Effector memory CD4-positive, alpha-beta T cell (primary cell): ENCODE measurements at regions not wholly inside any gene's neighbourhood (a gene's known extent, or its start where the extent isn't known, plus 50 kb on each side); places are given as distances from the start of the nearest gene placed in this dataset.

Source experiments
- DNase-seq, 3 donors: peaks; one replicate each; pipeline ENCODE4 v3.0.0-alpha.2; 2020
- H3K27ac ChIP-seq: 2 replicates; pipeline ENCODE4 v1.7.0; 2013; ENCODE audit warnings: mild to moderate bottlenecking, low read length, moderate library complexity; ENCODE audit not compliant: insufficient read depth, poor library complexity, severe bottlenecking
- H3K27me3 ChIP-seq: replicated peaks from 2 replicates; pipeline ENCODE4 v1.7.0; 2013; ENCODE audit warnings: mild to moderate bottlenecking, low read length; ENCODE audit not compliant: insufficient read depth, control insufficient read depth, poor library complexity, severe bottlenecking
- H3K36me3 ChIP-seq: 2 replicates; pipeline ENCODE4 v1.7.0; 2013; ENCODE audit warnings: mild to moderate bottlenecking, low read length, moderate library complexity; ENCODE audit not compliant: control insufficient read depth, insufficient read depth
- H3K4me1 ChIP-seq: 2 replicates; pipeline ENCODE4 v1.7.0; 2013; ENCODE audit warnings: low read length, mild to moderate bottlenecking; ENCODE audit not compliant: control insufficient read depth, insufficient read depth, poor library complexity, severe bottlenecking
- H3K4me3 ChIP-seq: 2 replicates; pipeline ENCODE4 v1.7.0; 2013; ENCODE audit warnings: low read length, low read depth, mild to moderate bottlenecking; ENCODE audit not compliant: insufficient read depth, poor library complexity, severe bottlenecking
- H3K9me3 ChIP-seq: 2 replicates; pipeline ENCODE4 v1.7.0; 2013; ENCODE audit warnings: mild to moderate bottlenecking, low read length, moderate library complexity; ENCODE audit not compliant: control insufficient read depth

GRCh38 chr14:66206554-66206953, 279.6 kb upstream of the CCDC196 start:
- no peak for DNase-seq
- no peak overlapping the region for H3K27ac ChIP-seq
- H3K4me1 ChIP-seq: no peaks in the 10 kb centered on the region

DNA sequence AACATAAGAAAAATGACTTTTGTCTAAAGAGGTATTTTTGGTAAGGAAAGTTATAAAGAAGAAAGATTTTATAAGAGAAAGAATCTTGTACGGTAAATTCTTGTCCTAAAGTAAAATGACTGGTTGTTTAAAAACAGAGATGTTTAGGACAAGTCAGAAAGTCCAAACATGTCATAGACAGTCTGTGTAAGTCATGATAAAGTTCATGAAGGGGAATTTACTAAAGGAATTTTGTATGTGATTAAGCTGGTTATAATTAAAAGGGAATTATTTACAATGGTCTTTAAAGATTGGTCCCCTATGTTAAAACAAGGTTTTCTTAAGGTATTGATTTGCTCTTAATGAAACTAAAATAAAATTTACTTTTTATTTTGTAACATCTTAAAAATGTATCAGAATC, 269.4 kb upstream of the CCDC196 start:
- no peak for DNase-seq
- no peak overlapping the region for H3K27ac ChIP-seq
- no peaks in the 10 kb centered on the region for H3K4me1 ChIP-seq
- peaks cover 2% of the 10 kb centered on the region for H3K27me3 ChIP-seq
- H3K4me3 ChIP-seq: no peak overlapping the region
- no peaks in the 10 kb centered on the region for H3K36me3 ChIP-seq
- no peaks in the 10 kb centered on the region for H3K9me3 ChIP-seq

More at GRCh38 chr14:66206554-66206953, 279.6 kb upstream of the CCDC196 start:
- Histone ChIP-seq H3K4me3 (no peak overlapping the region), H3K36me3 (no peaks in the 10 kb centered on the region), H3K9me3 (peaks cover 5% of the 10 kb centered on the region), H3K27me3 (no peaks in the 10 kb centered on the region)

GRCh38 chr14:66219886-66220285, 266.3 kb upstream of the CCDC196 start:
- no peak overlapping the region for H3K27ac ChIP-seq
- DNase-seq: no peak
- H3K4me3 ChIP-seq: no peak overlapping the region
- no peaks in the 10 kb centered on the region for H3K36me3 ChIP-seq
- peaks cover 2% of the 10 kb centered on the region for H3K27me3 ChIP-seq
- no peaks in the 10 kb centered on the region for H3K4me1 ChIP-seq
- H3K9me3 ChIP-seq: no peaks in the 10 kb centered on the region

DNA sequence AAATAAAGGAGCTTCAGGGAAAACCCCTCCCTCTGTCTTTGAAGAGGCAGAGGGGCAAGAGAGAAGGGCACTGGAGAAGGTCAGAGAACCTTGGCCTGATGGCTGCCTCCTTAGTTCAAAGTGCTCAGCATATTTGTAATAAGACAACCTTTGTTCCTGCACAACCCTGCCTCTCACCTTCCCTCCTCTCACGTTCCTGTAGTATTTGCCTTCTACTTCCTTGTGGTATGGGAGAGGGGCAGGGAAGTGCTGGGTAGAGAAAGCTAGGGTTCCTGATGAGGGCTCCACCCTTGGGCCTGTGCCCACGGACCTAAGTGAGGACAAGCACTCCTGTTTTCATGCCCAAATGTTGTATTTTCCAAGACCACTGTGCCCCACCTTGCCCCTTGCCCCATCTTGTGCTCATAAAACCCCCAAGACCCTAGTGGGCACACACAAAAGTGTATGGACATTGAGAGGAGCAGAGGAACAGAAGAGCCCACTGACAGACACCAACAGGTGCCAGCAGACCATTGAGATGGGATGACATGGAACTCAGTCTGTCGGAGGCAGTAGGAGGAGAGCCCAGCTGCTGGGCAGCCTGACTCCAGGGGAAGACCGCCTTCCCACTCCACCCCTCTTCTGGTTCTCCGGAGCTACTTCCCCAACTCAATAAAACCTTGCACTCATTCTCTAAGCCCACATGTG, 261.5 kb upstream of the CCDC196 start:
- Histone ChIP-seq H3K27ac (no peak overlapping the region), H3K36me3 (no peaks in the 10 kb centered on the region), H3K9me3 (no peaks in the 10 kb centered on the region), H3K4me1 (no peaks in the 10 kb centered on the region), H3K27me3 (no peaks in the 10 kb centered on the region), H3K4me3 (no peak overlapping the region)
- DNase-seq: no peak

DNA sequence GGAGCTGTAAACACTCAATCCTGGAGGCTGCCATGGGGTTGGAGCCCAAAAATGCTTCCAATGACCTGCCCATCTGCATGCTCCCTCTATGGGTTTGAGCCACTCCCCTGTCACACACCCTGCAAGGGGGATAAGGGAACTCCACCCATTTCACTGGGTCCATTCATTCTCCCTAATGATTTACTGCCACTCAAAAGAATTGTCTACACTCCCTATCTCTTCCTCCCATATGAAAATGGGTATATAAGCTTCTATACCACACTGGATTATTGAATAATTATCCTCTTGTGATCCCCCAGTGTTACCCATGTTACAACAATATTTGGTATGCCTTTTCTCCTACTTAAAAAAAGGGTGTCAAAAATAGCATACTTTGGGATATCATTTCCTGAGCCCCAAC, 260.8 kb upstream of the CCDC196 start:
- Histone ChIP-seq H3K4me3 (no peak overlapping the region), H3K9me3 (no peaks in the 10 kb centered on the region), H3K27me3 (no peaks in the 10 kb centered on the region), H3K27ac (no peak overlapping the region), H3K4me1 (no peaks in the 10 kb centered on the region), H3K36me3 (no peaks in the 10 kb centered on the region)
- no peak for DNase-seq

DNA sequence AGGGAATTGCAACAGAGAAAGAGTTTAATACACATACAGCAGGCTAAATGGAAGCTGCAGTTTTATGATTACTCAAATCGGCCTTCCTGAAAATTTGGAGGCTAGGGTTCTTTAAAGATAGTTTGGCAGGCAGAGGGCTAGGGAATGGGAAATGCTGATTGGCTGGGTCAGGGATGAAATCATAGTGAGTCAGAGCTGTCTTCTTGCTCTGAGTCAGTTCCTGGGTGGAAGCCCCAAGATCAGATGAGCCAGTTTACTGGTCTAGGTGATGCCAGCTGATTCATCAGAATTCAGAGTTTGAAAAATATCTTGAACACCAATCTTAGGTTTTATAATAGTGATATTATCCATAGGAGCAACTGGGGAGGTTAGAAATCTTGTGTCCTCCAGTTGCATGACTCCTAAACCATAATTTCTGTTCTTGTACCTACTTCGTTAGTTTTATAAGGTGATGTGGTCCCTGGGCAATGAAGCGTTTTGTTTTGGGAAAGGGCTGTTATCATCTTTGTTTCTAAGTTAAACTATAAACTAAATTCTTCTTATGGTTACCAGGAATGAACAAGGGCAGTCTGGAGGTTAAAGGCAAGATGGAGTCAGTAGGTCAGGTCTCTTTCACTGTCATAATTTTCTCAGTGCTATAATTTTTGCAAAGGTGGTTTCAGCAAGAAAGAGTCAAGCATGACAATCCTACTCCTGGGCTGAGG, 257.8 kb upstream of the CCDC196 start:
- no peaks in the 10 kb centered on the region for H3K36me3 ChIP-seq
- DNase-seq: no peak
- no peaks in the 10 kb centered on the region for H3K4me1 ChIP-seq
- no peak overlapping the region for H3K4me3 ChIP-seq
- H3K27ac ChIP-seq: no peak overlapping the region
- no peaks in the 10 kb centered on the region for H3K9me3 ChIP-seq
- H3K27me3 ChIP-seq: no peaks in the 10 kb centered on the region

GRCh38 chr14:66231820-66232219, 254.4 kb upstream of the CCDC196 start:
- no peak overlapping the region for H3K4me3 ChIP-seq
- H3K27ac ChIP-seq: no peak overlapping the region
- no peak for DNase-seq
- no peaks in the 10 kb centered on the region for H3K36me3 ChIP-seq
- H3K9me3 ChIP-seq: no peaks in the 10 kb centered on the region
- H3K27me3 ChIP-seq: peaks cover 4% of the 10 kb centered on the region
- no peaks in the 10 kb centered on the region for H3K4me1 ChIP-seq

DNA sequence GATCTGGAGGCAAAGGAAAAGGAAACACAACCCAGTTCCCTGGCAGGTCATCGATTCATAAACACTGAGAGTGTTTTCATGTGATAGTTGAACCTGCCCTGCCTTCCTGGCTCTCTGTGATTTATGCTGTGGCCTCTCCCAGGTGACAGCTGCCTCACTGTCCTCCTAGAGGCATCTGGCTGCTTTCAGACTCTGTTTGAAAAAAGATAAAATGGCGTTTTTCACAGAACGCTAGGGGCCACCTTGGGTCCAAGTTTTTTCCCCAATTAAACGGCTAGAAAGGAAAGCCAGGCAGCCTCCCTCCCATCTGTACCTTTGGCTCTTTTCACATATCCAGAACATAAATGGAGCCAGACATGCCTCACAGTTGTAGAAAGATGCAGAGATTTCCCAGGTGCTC, 252.6 kb upstream of the CCDC196 start:
- no peaks in the 10 kb centered on the region for H3K9me3 ChIP-seq
- H3K27me3 ChIP-seq: peaks cover 4% of the 10 kb centered on the region
- no peak overlapping the region for H3K27ac ChIP-seq
- no peaks in the 10 kb centered on the region for H3K36me3 ChIP-seq
- H3K4me1 ChIP-seq: no peaks in the 10 kb centered on the region
- H3K4me3 ChIP-seq: no peak overlapping the region
- no peak for DNase-seq

- H3K4me3 ChIP-seq: no peak overlapping the region
- peaks cover 4% of the 10 kb centered on the region for H3K27me3 ChIP-seq
- no peak overlapping the region for H3K27ac ChIP-seq
- DNase-seq: no peak
- H3K4me1 ChIP-seq: no peaks in the 10 kb centered on the region
- no peaks in the 10 kb centered on the region for H3K36me3 ChIP-seq
- no peaks in the 10 kb centered on the region for H3K9me3 ChIP-seq
Measured at GRCh38 chr14:66234411-66234810, 251.8 kb upstream of the CCDC196 start.

DNA sequence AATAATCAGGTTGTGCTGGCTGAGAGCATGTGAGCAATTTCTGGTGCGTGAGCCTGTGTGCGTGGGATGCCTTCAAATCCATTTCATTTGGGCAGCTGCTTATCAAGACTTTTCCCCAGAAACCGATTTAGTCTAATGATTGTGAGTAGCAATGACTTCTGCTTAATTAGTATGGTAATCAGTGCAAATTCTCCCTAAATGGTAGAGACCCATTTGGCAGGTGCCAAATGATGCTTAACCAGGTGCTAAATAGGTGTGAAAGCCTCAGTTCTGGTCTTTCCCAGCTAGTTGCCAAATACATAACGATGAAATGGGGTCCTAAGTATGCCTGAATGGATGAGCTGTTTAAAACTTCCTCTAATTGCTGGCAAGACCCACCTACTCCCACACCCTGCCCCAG, 248.4 kb upstream of the CCDC196 start:
- H3K27ac ChIP-seq: no peak overlapping the region
- no peaks in the 10 kb centered on the region for H3K4me1 ChIP-seq
- DNase-seq: no peak
- H3K36me3 ChIP-seq: no peaks in the 10 kb centered on the region
- peaks cover 4% of the 10 kb centered on the region for H3K27me3 ChIP-seq
- no peaks in the 10 kb centered on the region for H3K9me3 ChIP-seq
- no peak overlapping the region for H3K4me3 ChIP-seq
